GM06990 (cell line): ENCODE measurements at regions not wholly inside any gene's neighbourhood (a gene's known extent, or its start where the extent isn't known, plus 50 kb on each side); places are given as distances from the start of the nearest gene placed in this dataset.

Experiments used
- DNase-seq: peaks from one replicate; pipeline ENCODE4 v3.0.0-alpha.2; 2011; ENCODE audit not compliant: insufficient read length; ENCODE audit errors: extremely low read depth
- H3K27me3 ChIP-seq: replicated peaks from 2 replicates; pipeline ENCODE4 v1.6.0; 2011; ENCODE audit warnings: low read length; ENCODE audit not compliant: control insufficient read depth, insufficient read depth
- H3K36me3 ChIP-seq: 2 replicates; pipeline ENCODE4 v1.5.1; 2011; ENCODE audit warnings: low read length; ENCODE audit not compliant: control insufficient read depth, insufficient read depth
- H3K4me3 ChIP-seq: replicated peaks from 2 replicates; pipeline ENCODE4 v1.5.1; 2011; ENCODE audit warnings: low read depth, mild to moderate bottlenecking, control low read depth, low read length
- CTCF ChIP-seq: IDR thresholded peaks from 2 replicates; pipeline ENCODE4 v1.5.1; 2011; ENCODE audit warnings: low read length, control low read depth, mild to moderate bottlenecking, inconsistent platforms; ENCODE audit not compliant: insufficient read depth, poor library complexity, severe bottlenecking

GRCh38 chr12:131608740-131609690, 101.9 kb upstream of the SFSWAP start:
- TF ChIP-seq CTCF = peak; percentile 74
- no peaks in the 10 kb centered on the region for H3K27me3 ChIP-seq
- DNase-seq = peak; percentile 64
- H3K36me3 ChIP-seq = no peaks in the 10 kb centered on the region
- no peak overlapping the region for H3K4me3 ChIP-seq

GRCh38 chr12:131609762-131610161, 101.1 kb upstream of the SFSWAP start:
- no peak for TF ChIP-seq CTCF
- Histone ChIP-seq H3K4me3 (no peak overlapping the region), H3K36me3 (no peaks in the 10 kb centered on the region), H3K27me3 (no peaks in the 10 kb centered on the region)
- no peak for DNase-seq

- TF ChIP-seq CTCF = no peak
- no peaks in the 10 kb centered on the region for H3K27me3 ChIP-seq
- no peak for DNase-seq
- H3K36me3 ChIP-seq = no peaks in the 10 kb centered on the region
- no peak overlapping the region for H3K4me3 ChIP-seq
Measured at GRCh38 chr12:131610181-131610580, 100.7 kb upstream of the SFSWAP start.

GRCh38 chr12:131610891-131611290, 100.0 kb upstream of the SFSWAP start:
- Histone ChIP-seq H3K4me3 (no peak overlapping the region), H3K27me3 (no peaks in the 10 kb centered on the region), H3K36me3 (no peaks in the 10 kb centered on the region)
- no peak for DNase-seq
- TF ChIP-seq CTCF = no peak

- DNase-seq = no peak
- Histone ChIP-seq H3K27me3 (no peaks in the 10 kb centered on the region), H3K4me3 (no peak overlapping the region), H3K36me3 (no peaks in the 10 kb centered on the region)
- TF ChIP-seq CTCF = no peak
Measured at GRCh38 chr12:131611416-131612091, 99.3 kb upstream of the SFSWAP start.
